ENCODE measurements at regions not wholly inside any gene's neighbourhood (a gene's known extent, or its start where the extent isn't known, plus 50 kb on each side); places are given as distances from the start of the nearest gene placed in this dataset.

DNA sequence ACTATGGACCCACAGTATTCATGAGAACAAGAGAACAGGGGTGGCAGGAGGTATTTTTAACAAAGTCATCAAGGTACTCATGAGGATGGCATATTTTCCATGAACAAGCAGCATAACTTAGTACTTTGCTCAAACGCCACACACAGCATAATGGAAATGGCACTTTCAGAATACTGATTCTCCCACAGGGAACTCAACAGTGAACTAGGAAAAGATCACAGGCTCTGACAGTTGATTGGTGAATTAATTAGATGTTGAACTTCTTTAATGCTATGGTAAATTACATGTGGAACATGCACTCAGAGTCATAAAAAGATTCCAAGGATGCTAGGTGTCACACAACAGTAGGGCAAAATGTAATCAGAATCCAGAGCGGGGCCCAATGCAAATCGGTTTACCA lies 1088.6 kb upstream of the C9orf72 start:
- no peak for DNase-seq

DNA sequence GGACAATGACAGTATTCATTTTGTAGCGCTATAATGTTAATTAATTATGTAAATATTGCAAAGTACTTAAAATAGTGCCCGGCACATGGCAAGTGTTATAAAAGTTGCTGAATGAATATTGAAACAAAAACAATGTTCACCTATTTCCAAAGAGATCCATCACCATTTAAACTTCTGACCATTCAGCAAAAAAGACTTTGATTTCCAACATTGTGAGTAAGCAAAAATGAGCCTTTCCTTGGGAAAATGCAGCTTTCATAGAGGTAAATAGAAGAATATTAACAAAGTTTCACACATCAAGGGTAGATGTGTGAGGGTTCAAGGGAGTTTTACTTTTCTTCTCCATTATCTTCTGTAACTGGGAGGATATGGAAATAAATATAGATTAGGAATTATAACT lies 1089.4 kb upstream of the C9orf72 start:
- no peak for DNase-seq

DNA sequence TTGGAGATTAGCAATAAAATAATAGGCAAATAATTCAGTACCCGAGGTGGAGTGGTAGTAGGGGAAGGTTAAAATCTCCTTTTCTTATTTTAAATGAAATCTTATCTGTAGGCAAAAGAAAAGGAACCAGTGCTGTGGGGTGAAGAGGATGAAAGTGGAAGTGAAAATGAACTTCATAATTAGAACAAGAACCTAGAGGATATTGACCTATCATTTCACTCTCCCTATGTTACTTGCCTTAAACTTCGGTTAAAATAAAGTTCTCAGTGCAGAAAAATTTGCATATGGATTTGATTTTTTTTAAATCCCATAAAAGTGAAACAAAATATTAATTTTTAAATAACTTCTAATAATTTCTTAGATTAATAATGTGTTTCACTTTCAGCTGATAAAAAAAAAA lies 1094.9 kb upstream of the C9orf72 start:
- no peak for DNase-seq

GRCh38 chr9:28671000-28671399 lies 1097.7 kb upstream of the C9orf72 start:
- no peak for DNase-seq

DNA sequence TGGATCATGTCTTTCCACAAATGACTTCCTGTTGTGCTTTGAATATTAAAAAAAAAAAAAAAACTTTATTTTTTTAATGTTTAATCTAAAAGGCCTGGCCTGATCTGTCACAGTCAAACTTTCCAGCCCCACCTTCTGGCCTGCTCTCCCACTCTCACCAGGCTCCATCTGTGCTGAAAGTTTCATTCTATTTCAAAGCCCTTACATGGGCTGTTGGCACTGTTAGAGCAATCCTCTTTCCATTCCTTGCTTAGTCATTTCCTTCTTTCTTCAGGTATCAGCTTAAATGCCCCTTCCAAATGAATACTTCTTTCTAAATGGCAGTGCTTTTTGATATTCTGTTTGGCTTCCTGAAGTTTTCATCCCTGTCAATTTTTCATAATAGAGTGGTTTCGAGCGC lies 1104.8 kb upstream of the C9orf72 start:
- no peak for DNase-seq

DNA sequence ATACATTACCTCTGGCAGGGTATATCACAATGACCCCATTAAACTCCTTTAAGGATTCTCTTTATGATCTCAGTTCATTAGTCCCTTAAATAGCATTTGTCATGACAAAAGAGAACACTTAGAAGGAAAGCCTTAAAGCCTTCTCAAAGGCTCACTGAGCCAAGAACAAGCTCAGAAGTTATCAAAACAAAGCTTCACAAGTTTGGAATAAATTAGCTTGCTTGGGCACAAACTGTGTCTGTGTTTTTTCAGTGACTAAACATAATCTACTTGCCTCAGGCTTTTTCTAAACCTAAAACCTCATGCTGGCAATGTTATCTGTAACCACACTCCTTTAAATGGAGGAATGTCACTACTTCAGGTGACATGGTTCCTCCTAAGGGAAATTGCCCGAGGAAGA lies 1114.9 kb upstream of the C9orf72 start:
- DNase-seq: no peak

GRCh38 chr9:28692012-28692411 lies 1118.7 kb upstream of the C9orf72 start:
- DNase-seq: no peak

DNA sequence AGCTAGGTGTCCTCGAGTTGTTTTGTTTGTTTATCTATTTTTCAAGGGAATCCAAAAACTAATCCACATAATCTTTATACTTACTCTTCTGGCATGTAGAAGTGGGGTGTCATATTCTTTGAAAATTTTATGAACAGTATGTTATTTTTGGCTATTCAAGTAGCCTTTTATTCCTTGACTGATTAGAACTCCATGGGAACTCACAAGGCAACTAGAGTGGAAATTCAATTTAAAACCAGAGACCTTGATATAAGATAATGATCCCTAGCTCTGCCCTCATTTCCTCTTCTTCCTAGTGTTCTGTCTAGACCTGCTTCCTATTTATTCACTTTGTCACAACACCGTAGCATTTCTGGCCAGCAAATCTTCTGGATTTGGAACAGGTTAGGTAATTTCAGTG lies 1123.7 kb upstream of the C9orf72 start:
- DNase-seq: no peak

DNA sequence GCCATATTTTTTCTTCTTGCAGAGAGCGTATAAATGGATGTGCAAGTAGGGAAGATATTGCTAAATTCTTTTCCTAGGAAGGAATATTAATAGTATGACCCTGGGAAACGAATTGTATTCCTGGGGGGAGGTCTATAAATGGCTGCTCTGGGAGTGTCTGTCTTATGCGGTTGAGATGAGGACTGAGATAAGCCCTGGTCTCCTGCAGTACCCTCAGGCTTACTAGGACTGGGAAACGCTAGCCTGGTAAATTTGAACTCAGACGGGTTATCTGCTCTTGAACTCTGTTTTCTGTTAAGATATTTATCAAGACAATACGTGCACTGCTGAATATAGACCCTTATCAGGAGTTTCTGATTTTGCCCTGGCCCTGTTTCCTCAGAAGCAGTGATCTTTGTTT lies 1126.4 kb upstream of the C9orf72 start:
- DNase-seq: no peak

- DNase-seq: no peak
Measured at GRCh38 chr9:28707616-28708015, 1134.3 kb upstream of the C9orf72 start.

DNA sequence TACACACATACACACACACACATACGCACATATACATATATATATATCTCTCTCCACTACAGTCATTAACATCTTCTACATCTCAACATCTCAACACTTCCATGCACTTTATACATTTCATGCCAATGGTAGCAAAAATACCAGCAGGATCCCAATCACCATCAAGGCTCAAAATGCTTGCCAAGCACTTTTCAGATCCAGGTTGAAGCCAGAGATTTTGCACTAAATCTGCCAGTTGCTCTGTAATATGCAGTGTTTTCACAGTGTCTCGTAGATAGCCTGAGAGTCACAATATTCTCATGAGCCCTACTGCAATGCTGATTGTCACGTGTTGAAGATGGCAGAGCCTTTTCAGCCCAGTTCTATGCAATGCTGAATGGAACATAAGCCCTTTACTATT lies 1140.9 kb upstream of the C9orf72 start:
- no peak for DNase-seq

GRCh38 chr9:28718226-28718625 lies 1144.9 kb upstream of the C9orf72 start:
- DNase-seq: no peak

- no peak for DNase-seq
Measured at GRCh38 chr9:28720746-28721145, 1147.5 kb upstream of the C9orf72 start.

- no peak for DNase-seq
Measured at GRCh38 chr9:28730111-28730510, 1156.8 kb upstream of the C9orf72 start.

- no peak for DNase-seq
Measured at GRCh38 chr9:28735738-28736342, 1162.6 kb upstream of the C9orf72 start.

DNA sequence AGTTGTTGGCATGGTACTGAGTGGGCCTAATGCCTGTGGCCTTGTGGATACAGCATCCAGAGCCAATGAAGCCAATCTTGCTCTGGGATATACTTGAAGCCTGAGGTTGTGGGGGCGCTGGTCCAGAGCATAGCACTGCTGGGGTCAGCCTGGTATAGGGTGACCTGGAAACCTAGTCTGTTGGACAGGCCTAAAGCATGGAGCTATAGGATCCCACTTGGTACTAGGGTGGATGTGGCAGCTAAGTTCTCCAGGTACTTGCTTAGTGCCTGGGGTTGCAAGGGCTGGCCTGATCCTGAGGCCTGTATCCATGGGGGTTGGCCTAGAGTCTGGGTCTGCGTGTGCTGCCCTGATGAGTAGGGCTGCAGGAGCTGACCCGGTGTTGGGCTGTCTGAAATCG lies 1168.2 kb upstream of the C9orf72 start:
- DNase-seq: no peak

GRCh38 chr9:28747351-28747985 lies 1174.2 kb upstream of the C9orf72 start:
- no peak for DNase-seq

DNA sequence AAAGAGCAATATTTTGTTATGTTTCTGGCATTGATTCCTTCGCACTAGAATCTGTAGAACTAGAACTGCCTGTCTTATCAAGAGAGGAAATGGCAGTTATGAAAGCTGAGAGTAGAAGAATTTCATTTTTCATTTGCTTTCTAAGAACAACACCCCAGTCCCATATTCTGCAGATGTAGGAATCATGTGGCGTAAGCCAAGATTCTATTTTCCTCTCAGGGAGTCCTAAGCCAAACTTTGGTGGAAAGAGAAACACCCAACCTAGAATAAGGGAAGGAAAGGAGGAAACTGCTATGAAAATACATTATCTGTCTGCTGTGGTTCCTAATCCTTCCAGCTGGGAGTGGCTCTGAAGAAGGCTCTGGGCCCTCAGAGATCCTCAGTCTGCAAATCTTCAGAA lies 1176.9 kb upstream of the C9orf72 start:
- no peak for DNase-seq

GRCh38 chr9:28758341-28758740 lies 1185.1 kb upstream of the C9orf72 start:
- DNase-seq: no peak

- no peak for DNase-seq
Measured at GRCh38 chr9:28758971-28759370, 1185.7 kb upstream of the C9orf72 start.

DNA sequence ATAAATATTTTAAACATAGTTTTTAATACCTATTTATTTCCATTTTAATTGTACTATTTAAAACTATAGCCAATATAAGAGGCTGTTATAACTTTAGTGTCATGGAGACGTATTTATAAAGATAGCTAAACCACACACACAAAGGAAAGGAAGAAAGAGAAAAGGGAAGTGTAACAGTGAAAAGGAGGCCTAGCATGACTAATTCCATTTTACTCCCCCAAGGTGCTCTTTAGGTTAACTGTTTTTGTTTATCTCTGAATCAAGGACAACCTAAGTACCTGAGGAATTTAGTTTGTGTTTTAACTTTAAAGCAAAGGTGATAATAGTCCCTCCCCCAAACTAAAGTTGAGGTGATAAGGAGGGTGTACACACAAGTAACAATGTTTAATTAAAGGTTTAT lies 1188.9 kb upstream of the C9orf72 start:
- DNase-seq: no peak

DNA sequence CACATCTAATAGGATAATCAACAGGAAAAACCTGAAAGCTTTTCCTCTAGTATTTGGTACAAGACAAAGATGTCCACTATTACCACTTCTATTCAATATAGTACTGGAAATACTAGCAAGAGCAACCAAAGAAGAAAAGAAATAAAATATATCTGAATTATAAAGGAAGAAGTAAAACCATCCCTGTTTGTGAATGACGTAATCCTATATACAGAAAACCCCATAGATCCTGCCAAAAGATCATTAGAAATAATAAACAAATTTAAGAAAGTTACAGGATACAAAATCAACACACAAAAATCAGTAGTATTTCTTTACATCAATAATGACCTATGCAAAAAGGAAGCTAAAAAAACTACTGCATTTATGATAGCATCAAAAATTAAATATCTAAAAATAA lies 1191.3 kb upstream of the C9orf72 start:
- no peak for DNase-seq

GRCh38 chr9:28770226-28770625 lies 1196.9 kb upstream of the C9orf72 start:
- no peak for DNase-seq

DNA sequence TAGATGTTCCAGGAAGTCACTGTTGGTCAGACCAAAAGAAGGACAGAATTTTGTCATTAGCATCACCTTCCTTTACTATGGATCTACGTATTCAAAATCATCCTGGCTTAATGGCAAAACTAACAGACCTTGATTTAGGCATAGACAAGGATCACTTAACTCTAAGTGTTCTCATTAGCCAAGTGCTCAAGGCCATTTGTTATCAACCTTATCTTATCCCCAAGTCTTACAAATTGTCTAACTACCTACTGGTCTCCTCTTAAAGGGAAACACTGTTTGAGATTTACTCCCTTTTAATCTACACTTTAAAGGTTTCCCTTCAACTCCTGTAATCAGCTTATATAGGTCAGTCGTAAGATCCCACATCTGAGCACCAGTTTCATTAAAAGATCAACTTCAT lies 1197.5 kb upstream of the C9orf72 start:
- no peak for DNase-seq

Data from NCI-H526 (cell line).